SK-N-SH (cell line): ENCODE measurements at regions not wholly inside any gene's neighbourhood (a gene's known extent, or its start where the extent isn't known, plus 50 kb on each side); places are given as distances from the start of the nearest gene placed in this dataset.

ENCODE experiments used
- CTCF ChIP-seq: fragments of 200-600 bp; sonication (generic); IDR thresholded peaks from 2 replicates; pipeline ENCODE4 v1.6.1; 2017; ENCODE audit warnings: antibody characterized with exemption, mild to moderate bottlenecking, moderate library complexity
- ELF1 ChIP-seq: IDR thresholded peaks from 2 replicates; pipeline ENCODE4 v1.4.0; 2012
- EP300 ChIP-seq, 2 experiments: IDR thresholded peaks; 2 replicates each; pipeline versions ENCODE4 v1.4.0 to v1.6.1; 2012; ENCODE audit warnings: borderline replicate concordance in 1 of 2, low read depth in 1 of 2, low read length in 1 of 2
- GATA2 ChIP-seq: sonication (generic); formaldehyde crosslinking; IDR thresholded peaks from 2 replicates; pipeline ENCODE4 v1.5.0; 2020; ENCODE audit warnings: mild to moderate bottlenecking, missing genetic modification reagents
- RAD21 ChIP-seq: IDR thresholded peaks from 2 replicates; pipeline ENCODE4 v1.6.1; 2012; ENCODE audit warnings: mild to moderate bottlenecking, low read length
- TCF12 ChIP-seq: IDR thresholded peaks from 2 replicates; pipeline ENCODE4 v1.4.0; 2012
- USF2 ChIP-seq: fragments of 150-350 bp; IDR thresholded peaks from 2 replicates; pipeline ENCODE4 v1.6.1; 2017; ENCODE audit warnings: antibody characterized with exemption, low read length, low read depth, borderline replicate concordance

GRCh38 chr2:60046529-60046928 lies 506.9 kb downstream of the BCL11A start:
- no peak for TF ChIP-seq TCF12
- TF ChIP-seq EP300 (IDR thresholded peaks at IDR 0.05; ENCODE audit: borderline replicate concordance in 1 of 2, low read depth in 1 of 2, low read length in 1 of 2), result no peak
- no peak for TF ChIP-seq USF2
- TF ChIP-seq RAD21, result no peak
- TF ChIP-seq CTCF, result no peak
- no peak for TF ChIP-seq GATA2 (CRISPR knock-in tag)
- no peak for TF ChIP-seq ELF1
